ENCODE measurements at regions not wholly inside any gene's neighbourhood (a gene's known extent, or its start where the extent isn't known, plus 50 kb on each side); places are given as distances from the start of the nearest gene placed in this dataset.

DNA sequence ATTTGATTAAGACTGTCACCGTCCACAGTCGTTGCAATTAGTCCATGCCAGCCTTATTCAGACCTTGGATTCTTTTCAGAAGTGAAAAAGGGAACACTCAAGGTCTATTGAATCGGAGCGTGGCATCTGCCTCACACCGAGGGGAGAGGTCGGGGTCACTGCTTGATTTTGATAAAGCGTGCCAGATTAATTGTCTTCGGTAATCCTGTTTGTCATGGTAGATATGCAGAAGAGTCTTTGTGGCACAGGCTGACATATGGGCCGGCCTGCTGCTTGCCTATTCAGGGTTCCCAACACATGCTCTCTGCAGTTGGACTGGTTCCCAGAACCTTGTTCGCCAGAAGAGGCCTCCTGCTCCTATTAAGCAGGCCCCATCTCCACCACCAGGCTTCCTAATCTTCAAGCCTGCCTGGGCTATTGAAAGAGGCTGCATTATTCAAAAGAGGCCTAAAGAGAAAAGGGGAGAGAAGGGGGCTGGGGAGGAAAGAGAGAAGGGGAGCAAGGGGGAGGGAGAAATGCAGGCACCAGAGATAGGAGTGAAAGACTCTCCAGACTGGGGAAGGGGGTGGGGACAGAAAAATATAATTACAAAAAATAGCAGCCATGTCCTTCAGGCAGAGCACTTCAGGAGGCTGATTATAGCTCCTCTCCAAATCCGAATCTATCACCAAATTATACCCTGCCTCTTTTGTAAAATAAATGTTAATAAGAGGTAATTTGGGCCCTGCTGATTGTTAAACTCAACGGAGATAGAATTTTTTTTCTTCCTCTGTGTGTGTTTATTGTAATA, 611.3 kb downstream of the HDGFL1 start:
- TF ChIP-seq, protein P1, sequence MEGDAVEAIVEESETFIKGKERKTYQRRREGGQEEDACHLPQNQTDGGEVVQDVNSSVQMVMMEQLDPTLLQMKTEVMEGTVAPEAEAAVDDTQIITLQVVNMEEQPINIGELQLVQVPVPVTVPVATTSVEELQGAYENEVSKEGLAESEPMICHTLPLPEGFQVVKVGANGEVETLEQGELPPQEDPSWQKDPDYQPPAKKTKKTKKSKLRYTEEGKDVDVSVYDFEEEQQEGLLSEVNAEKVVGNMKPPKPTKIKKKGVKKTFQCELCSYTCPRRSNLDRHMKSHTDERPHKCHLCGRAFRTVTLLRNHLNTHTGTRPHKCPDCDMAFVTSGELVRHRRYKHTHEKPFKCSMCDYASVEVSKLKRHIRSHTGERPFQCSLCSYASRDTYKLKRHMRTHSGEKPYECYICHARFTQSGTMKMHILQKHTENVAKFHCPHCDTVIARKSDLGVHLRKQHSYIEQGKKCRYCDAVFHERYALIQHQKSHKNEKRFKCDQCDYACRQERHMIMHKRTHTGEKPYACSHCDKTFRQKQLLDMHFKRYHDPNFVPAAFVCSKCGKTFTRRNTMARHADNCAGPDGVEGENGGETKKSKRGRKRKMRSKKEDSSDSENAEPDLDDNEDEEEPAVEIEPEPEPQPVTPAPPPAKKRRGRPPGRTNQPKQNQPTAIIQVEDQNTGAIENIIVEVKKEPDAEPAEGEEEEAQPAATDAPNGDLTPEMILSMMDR (IDR thresholded peaks at IDR 0.05; ENCODE audit: control insufficient read depth, extremely low read depth, insufficient read depth), result no peak
- DNase-seq (ENCODE audit: low read depth), result peak; percentile 7
- H3K4me3 ChIP-seq (ENCODE audit: low read depth, low read length), result no peak overlapping the region

DNA sequence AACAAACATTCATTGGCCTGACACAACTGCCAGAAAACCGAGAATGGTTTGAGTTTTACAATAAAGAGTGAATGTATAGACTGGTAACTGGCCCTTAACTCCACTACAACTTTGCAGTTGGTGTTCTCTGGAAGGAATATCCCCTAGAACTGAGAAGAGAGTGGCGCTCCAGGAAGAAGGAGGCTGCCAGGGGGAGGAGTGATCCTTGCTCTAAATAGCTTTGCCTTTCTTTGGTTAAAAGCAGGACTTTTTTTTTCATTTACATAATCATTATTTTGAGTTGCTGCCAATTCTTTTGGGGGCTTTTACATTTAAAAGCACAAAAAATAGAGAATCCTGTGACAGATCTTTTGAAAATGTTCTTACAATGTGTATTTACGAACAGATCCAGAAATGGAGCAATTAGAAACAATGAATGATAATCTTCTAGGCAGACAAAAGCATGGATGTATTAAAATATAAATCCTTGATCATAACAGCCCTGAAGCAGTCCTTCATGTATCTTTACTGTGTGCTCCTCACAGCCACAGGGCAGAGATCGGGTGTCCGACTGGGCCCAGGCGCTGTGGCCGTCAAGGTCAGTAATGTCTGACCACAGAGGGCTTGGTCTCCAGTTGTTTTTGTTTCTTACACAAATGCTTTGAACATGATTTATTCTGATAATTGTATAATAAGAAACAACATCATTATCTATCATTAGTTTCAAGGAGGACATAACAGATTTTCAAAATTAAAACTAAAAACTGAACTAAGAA, 612.2 kb downstream of the HDGFL1 start:
- no peak overlapping the region for H3K4me3 ChIP-seq (ENCODE audit: low read depth, low read length)
- TF ChIP-seq, protein P1 (IDR thresholded peaks at IDR 0.05; ENCODE audit: control insufficient read depth, extremely low read depth, insufficient read depth), result no peak
- DNase-seq (ENCODE audit: low read depth), result no peak

DNA sequence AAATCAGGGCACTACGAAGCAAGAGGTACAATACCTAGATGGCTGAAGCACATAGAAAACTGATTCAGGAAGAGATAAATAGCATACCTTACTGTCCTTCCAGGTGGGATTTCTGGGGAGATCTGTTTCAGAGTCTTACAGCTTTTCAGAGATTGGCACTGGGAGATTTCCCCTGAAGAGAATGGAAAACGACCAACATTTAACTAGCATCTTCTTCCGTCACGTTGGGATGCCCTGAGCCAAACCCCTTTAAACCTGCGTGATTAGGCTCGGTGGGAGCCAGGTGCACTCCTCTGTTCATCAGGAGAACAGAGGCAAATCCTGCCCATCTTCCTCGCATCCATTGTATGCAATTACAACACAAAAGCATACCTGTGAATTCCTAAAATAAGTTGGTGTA, 614.5 kb downstream of the HDGFL1 start:
- no peak overlapping the region for H3K4me3 ChIP-seq (ENCODE audit: low read depth, low read length)
- TF ChIP-seq, protein P1 (IDR thresholded peaks at IDR 0.05; ENCODE audit: control insufficient read depth, extremely low read depth, insufficient read depth), result no peak
- DNase-seq (ENCODE audit: low read depth), result no peak

DNA sequence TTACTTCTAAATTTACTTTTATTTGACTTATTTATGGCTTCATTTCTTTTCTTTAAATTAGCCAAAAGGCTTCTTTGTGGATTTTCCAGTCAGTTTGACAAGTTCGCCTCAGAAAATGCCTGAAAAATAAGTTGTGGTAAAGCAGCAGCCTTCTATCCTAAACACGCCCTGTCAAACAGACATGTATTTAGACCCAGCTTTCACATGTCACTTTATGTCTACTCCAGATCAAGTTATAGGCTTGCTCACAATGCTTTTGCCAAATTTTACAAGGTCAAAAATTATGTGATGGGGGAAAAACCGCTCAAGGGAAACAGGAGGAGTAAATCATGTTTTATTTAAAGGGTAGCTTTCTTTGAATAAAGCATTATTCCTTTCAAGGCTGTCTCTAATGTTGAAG, 615.0 kb downstream of the HDGFL1 start:
- TF ChIP-seq, protein P1 (IDR thresholded peaks at IDR 0.05; ENCODE audit: control insufficient read depth, extremely low read depth, insufficient read depth), result no peak
- no peak overlapping the region for H3K4me3 ChIP-seq (ENCODE audit: low read depth, low read length)
- no peak for DNase-seq (ENCODE audit: low read depth)

DNA sequence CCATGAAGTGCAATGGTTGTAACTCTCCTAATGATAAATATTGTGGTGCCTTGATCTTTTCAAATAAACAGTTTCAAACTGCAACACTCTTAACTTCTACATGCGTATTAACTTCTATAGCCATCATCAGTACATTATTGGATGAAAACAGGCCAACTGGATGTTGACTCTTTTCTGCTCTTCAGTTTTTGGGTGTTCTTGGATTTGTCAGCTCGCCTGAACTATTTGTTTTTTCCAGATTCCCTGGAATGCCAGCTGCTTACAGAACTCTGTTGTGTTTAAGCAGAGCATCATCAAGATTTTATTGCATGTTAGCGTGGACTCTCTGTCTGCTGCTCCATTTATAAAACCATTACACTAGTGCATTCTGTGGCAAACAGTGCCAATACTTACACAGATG, 626.1 kb downstream of the HDGFL1 start:
- no peak overlapping the region for H3K4me3 ChIP-seq (ENCODE audit: low read depth, low read length)
- DNase-seq (ENCODE audit: low read depth), result no peak
- TF ChIP-seq, protein P1 (IDR thresholded peaks at IDR 0.05; ENCODE audit: control insufficient read depth, extremely low read depth, insufficient read depth), result no peak

DNA sequence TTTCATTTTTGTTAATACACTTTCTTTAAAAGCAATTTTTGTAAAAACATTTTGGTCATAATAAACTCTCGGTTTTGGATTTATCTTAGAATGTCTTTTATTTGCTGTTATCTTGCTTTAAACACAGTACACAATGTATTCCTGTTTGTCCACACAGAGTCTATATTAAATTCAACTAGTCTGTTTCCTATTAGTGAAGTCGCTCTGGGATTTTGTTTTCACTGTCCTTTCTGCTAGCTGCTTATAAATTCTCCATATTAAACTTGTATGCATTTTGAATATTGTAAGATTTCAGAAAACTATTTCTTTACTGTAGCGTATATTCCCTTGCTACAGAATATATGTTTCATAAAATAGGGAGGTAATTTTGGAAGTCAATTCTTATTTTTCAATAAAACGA, 630.2 kb downstream of the HDGFL1 start:
- H3K4me3 ChIP-seq (ENCODE audit: low read depth, low read length), result no peak overlapping the region
- DNase-seq (ENCODE audit: low read depth), result no peak
- TF ChIP-seq, protein P1 (IDR thresholded peaks at IDR 0.05; ENCODE audit: control insufficient read depth, extremely low read depth, insufficient read depth), result no peak

Measured in LNCaP clone FGC (cell line).